ENCODE measurements at regions not wholly inside any gene's neighbourhood (a gene's known extent, or its start where the extent isn't known, plus 50 kb on each side); places are given as distances from the start of the nearest gene placed in this dataset.

GRCh38 chr15:59873644-59874272 is 130.4 kb upstream of the FOXB1 start:
- Histone ChIP-seq H3K9me2 (ENCODE audit: insufficient read depth) (no peaks in the 10 kb centered on the region), H3K4me3 (replicated peaks in 1 of 2; ENCODE audit: low read depth in 1 of 2, low read length in 2 of 2) (no peak overlapping the region), H3K4me2 (ENCODE audit: low read length) (no peak overlapping the region), H3K9ac (ENCODE audit: low read length) (no peak overlapping the region), H2AFZ (ENCODE audit: low read depth, low read length, poor library complexity, severe bottlenecking) (no peak overlapping the region), H3K9me3 (ENCODE audit: control insufficient read depth in 1 of 2, insufficient read depth in 1 of 2, low read depth in 1 of 2, low read length in 2 of 2) (no peaks in the 10 kb centered on the region), H3K36me3 (ENCODE audit: control insufficient read depth in 1 of 2, insufficient read depth in 2 of 2, low read length in 2 of 2) (no peaks in the 10 kb centered on the region), H3K27ac (ENCODE audit: low read depth, low read length) (no peak overlapping the region), H3K79me2 (ENCODE audit: insufficient read depth, low read length) (no peaks in the 10 kb centered on the region), H3K4me1 (ENCODE audit: control insufficient read depth in 1 of 2, insufficient read depth in 2 of 2, low read length in 2 of 2) (no peaks in the 10 kb centered on the region), H4K20me1 (ENCODE audit: insufficient read depth) (no peaks in the 10 kb centered on the region), H3K27me3 (ENCODE audit: insufficient read depth, low read length) (peaks cover 58% of the 10 kb centered on the region)
- CTCF ChIA-PET, result no interaction called here
- ATAC-seq (no peak), DNase-seq (ENCODE audit: low read depth, low spot score) (no peak)
- BruUV-seq (replicated peaks), result no TSS peak
- intact Hi-C loops (cut with micrococcal nuclease), result no loop called here
- TF ChIP-seq, protein P1, sequence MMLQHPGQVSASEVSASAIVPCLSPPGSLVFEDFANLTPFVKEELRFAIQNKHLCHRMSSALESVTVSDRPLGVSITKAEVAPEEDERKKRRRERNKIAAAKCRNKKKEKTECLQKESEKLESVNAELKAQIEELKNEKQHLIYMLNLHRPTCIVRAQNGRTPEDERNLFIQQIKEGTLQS (IDR thresholded peaks at IDR 0.05), result no peak
- TF ChIP-seq POLR2AphosphoS5 (IDR thresholded peaks at IDR 0.05; ENCODE audit: low read depth, low read length), result no peak
- no peak for TF ChIP-seq SRF (IDR thresholded peaks at IDR 0.05; ENCODE audit: low read depth)
- TF ChIP-seq ZBTB33 (IDR thresholded peaks at IDR 0.05; ENCODE audit: extremely low read depth, insufficient replicate concordance, low read length), result no peak
- TF ChIP-seq JUND (IDR thresholded peaks at IDR 0.05), result no peak
- TF ChIP-seq EZH2phosphoT487 (IDR thresholded peaks at IDR 0.05; ENCODE audit: borderline replicate concordance), result no peak
- no peak for TF ChIP-seq CBX3 (IDR thresholded peaks at IDR 0.05; ENCODE audit: low read depth)
- no peak for TF ChIP-seq REST (IDR thresholded peaks at IDR 0.05; ENCODE audit: low read depth)
- no peak for TF ChIP-seq SP1 (IDR thresholded peaks at IDR 0.05; ENCODE audit: low read depth)
- TF ChIP-seq EZH2 (IDR thresholded peaks at IDR 0.05), result no peak
- TF ChIP-seq TCF7L2 (IDR thresholded peaks at IDR 0.05; ENCODE audit: borderline replicate concordance, extremely low read depth, insufficient read depth, insufficient read length), result no peak
- TF ChIP-seq CTCF (IDR thresholded peaks at IDR 0.05 in 2 of 3, conservative IDR thresholded peaks at IDR 0.05 in 1 of 3; ENCODE audit: borderline replicate concordance in 1 of 3, insufficient read depth in 1 of 3, low read depth in 2 of 3, low read length in 2 of 3), result no peak
- TF ChIP-seq RAD21 (IDR thresholded peaks at IDR 0.05; ENCODE audit: low read depth), result no peak
- no peak for TF ChIP-seq SIN3A (IDR thresholded peaks at IDR 0.05; ENCODE audit: low read depth)
- TF ChIP-seq CEBPB (IDR thresholded peaks at IDR 0.05; ENCODE audit: low read depth), result no peak
- TF ChIP-seq EGR1 (IDR thresholded peaks at IDR 0.05; ENCODE audit: low read depth), result no peak
- TF ChIP-seq ZFX (IDR thresholded peaks at IDR 0.05), result no peak
- no peak for TF ChIP-seq ELF1 (IDR thresholded peaks at IDR 0.05; ENCODE audit: borderline replicate concordance, low read depth)
- TF ChIP-seq, protein P2, sequence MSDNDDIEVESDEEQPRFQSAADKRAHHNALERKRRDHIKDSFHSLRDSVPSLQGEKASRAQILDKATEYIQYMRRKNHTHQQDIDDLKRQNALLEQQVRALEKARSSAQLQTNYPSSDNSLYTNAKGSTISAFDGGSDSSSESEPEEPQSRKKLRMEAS (IDR thresholded peaks at IDR 0.05), result no peak
- no peak for TF ChIP-seq ZNF274 (IDR thresholded peaks at IDR 0.05; ENCODE audit: low read depth, low read length)
- RAD21 ChIA-PET (ENCODE audit: low non-redundant PET in 1 of 2, low total read pairs in 2 of 2, uncharacterized antibody in 2 of 2, unreplicated experiment in 2 of 2), result no interaction called here
- POLR2A ChIA-PET, result no interaction called here

All from HCT116 (cell line).